HAP-1 (cell line): ENCODE measurements at regions not wholly inside any gene's neighbourhood (a gene's known extent, or its start where the extent isn't known, plus 50 kb on each side); places are given as distances from the start of the nearest gene placed in this dataset.

Experiments
- DNase-seq, 2 experiments: peaks; one replicate each; pipeline ENCODE4 v3.0.0-alpha.2; 2016 to 2020; ENCODE audit warnings: low spot score in 2 of 2
- H3K27me3 ChIP-seq: fragments of 250-450 bp; sonication (Bioruptor Pico); 2 replicates; pipeline ENCODE4 v1.5.1; 2020; ENCODE audit warnings: low read depth, mild to moderate bottlenecking, moderate library complexity
- H3K36me3 ChIP-seq: fragments of 250-450 bp; sonication (Bioruptor Pico); replicated peaks from 2 replicates; pipeline ENCODE4 v1.5.1; 2020; ENCODE audit warnings: mild to moderate bottlenecking
- H3K4me1 ChIP-seq: fragments of 250-450 bp; sonication (Bioruptor Pico); 2 replicates; pipeline ENCODE4 v1.5.1; 2020; ENCODE audit warnings: mild to moderate bottlenecking
- H3K4me3 ChIP-seq: fragments of 250-450 bp; sonication (Bioruptor Pico); 2 replicates; pipeline ENCODE4 v1.5.1; 2020; ENCODE audit warnings: mild to moderate bottlenecking, moderate library complexity
- H3K9me3 ChIP-seq: fragments of 250-450 bp; sonication (Bioruptor Pico); 2 replicates; pipeline ENCODE4 v1.5.1; 2020; ENCODE audit warnings: mild to moderate bottlenecking, moderate library complexity
- in situ Hi-C: fragments of 300-500 bp; cut with MboI; formaldehyde crosslinking; loops from 3 replicates; pipeline ENCODE4 v1.14.3; 2020; ENCODE audit warnings: low sequenced_read_pairs, inconsistent platforms, mixed read lengths

- in situ Hi-C loops = no loop called here
- H3K27me3 ChIP-seq = no peaks in the 10 kb centered on the region
- H3K9me3 ChIP-seq = no peaks in the 10 kb centered on the region
- no peak overlapping the region for H3K4me3 ChIP-seq
- H3K36me3 ChIP-seq = no peaks in the 10 kb centered on the region
- no peak for DNase-seq
- H3K4me1 ChIP-seq = no peaks in the 10 kb centered on the region
Measured at GRCh38 chr1:222028676-222029075, 286.8 kb upstream of the DUSP10 start.

- Histone ChIP-seq H3K36me3 (no peaks in the 10 kb centered on the region), H3K27me3 (no peaks in the 10 kb centered on the region), H3K4me3 (no peak overlapping the region), H3K9me3 (no peaks in the 10 kb centered on the region), H3K4me1 (no peaks in the 10 kb centered on the region)
- DNase-seq = no peak
- in situ Hi-C loops = no loop called here
Measured at GRCh38 chr1:222028116-222028515, 286.2 kb upstream of the DUSP10 start.

DNA sequence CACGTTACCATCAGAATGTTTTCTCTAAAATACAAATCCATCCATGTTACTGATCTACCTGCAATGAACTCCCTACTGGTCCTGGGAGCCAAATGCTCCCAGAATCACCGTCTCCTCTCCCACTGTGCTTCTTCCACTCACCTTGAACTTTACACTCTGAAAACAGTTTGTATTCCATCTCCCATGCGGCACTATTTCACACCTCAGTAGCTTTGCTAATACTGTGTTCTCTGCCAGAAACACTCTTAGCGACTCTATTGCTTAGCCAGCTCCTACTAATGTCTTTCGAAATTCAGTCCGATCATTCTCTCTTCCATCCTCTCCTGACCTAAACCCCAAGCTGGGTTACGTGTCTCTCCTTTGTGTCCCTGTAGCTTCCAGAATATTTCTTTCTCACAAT lies 284.4 kb upstream of the DUSP10 start:
- Histone ChIP-seq H3K36me3 (no peaks in the 10 kb centered on the region), H3K4me3 (no peak overlapping the region), H3K27me3 (no peaks in the 10 kb centered on the region), H3K9me3 (no peaks in the 10 kb centered on the region), H3K4me1 (no peaks in the 10 kb centered on the region)
- in situ Hi-C loops = no loop called here
- DNase-seq = no peak

GRCh38 chr1:222023025-222023424 lies 281.1 kb upstream of the DUSP10 start:
- H3K27me3 ChIP-seq = no peaks in the 10 kb centered on the region

GRCh38 chr1:222021129-222021528 lies 279.2 kb upstream of the DUSP10 start:
- Histone ChIP-seq H3K9me3 (no peaks in the 10 kb centered on the region), H3K4me3 (no peak overlapping the region), H3K27me3 (no peaks in the 10 kb centered on the region), H3K36me3 (no peaks in the 10 kb centered on the region), H3K4me1 (no peaks in the 10 kb centered on the region)
- in situ Hi-C loops = no loop called here
- no peak for DNase-seq

More at GRCh38 chr1:222023025-222023424, 281.1 kb upstream of the DUSP10 start:
- Histone ChIP-seq H3K36me3 (no peaks in the 10 kb centered on the region), H3K4me3 (no peak overlapping the region), H3K9me3 (no peaks in the 10 kb centered on the region), H3K4me1 (no peaks in the 10 kb centered on the region)
- in situ Hi-C loops = no loop called here
- no peak for DNase-seq

DNA sequence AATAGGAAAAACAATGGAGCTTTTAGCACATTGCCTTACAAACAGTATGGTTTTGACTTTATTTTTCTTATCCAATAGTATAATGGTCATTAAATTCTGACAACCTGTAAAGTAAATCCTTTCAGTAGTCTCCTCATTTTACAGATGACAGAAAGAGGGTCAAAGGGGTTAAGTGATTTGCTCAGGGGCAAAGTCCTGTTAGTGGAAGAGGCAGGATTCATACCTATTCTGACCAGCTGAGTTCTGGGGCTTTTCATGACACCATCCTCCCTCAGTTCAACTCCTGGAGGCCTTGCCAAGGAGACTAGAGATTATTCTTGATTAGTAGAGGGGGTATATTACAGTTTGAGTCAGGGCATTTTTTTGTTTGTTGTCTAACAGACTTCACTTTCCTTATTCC lies 278.7 kb upstream of the DUSP10 start:
- Histone ChIP-seq H3K9me3 (no peaks in the 10 kb centered on the region), H3K4me3 (no peak overlapping the region), H3K27me3 (no peaks in the 10 kb centered on the region), H3K4me1 (no peaks in the 10 kb centered on the region), H3K36me3 (no peaks in the 10 kb centered on the region)
- no peak for DNase-seq
- in situ Hi-C loops = no loop called here

- Histone ChIP-seq H3K27me3 (no peaks in the 10 kb centered on the region), H3K9me3 (no peaks in the 10 kb centered on the region), H3K4me1 (no peaks in the 10 kb centered on the region), H3K36me3 (no peaks in the 10 kb centered on the region), H3K4me3 (no peak overlapping the region)
- no peak for DNase-seq
- in situ Hi-C loops = no loop called here
Measured at GRCh38 chr1:222019029-222019428, 277.1 kb upstream of the DUSP10 start.

- Histone ChIP-seq H3K27me3 (no peaks in the 10 kb centered on the region), H3K4me1 (no peaks in the 10 kb centered on the region), H3K4me3 (no peak overlapping the region), H3K9me3 (no peaks in the 10 kb centered on the region), H3K36me3 (no peaks in the 10 kb centered on the region)
- in situ Hi-C loops = no loop called here
- no peak for DNase-seq
Measured at GRCh38 chr1:222018041-222018440, 276.2 kb upstream of the DUSP10 start.

GRCh38 chr1:222015686-222016085 lies 273.8 kb upstream of the DUSP10 start:
- in situ Hi-C loops = no loop called here
- H3K4me1 ChIP-seq = no peaks in the 10 kb centered on the region
- no peak overlapping the region for H3K4me3 ChIP-seq
- no peaks in the 10 kb centered on the region for H3K9me3 ChIP-seq
- H3K27me3 ChIP-seq = no peaks in the 10 kb centered on the region
- no peak for DNase-seq
- no peaks in the 10 kb centered on the region for H3K36me3 ChIP-seq

GRCh38 chr1:222014001-222014400 lies 272.1 kb upstream of the DUSP10 start:
- no peaks in the 10 kb centered on the region for H3K9me3 ChIP-seq
- in situ Hi-C loops = no loop called here
- H3K4me1 ChIP-seq = no peaks in the 10 kb centered on the region
- no peak for DNase-seq
- H3K36me3 ChIP-seq = no peaks in the 10 kb centered on the region
- H3K27me3 ChIP-seq = no peaks in the 10 kb centered on the region
- no peak overlapping the region for H3K4me3 ChIP-seq

DNA sequence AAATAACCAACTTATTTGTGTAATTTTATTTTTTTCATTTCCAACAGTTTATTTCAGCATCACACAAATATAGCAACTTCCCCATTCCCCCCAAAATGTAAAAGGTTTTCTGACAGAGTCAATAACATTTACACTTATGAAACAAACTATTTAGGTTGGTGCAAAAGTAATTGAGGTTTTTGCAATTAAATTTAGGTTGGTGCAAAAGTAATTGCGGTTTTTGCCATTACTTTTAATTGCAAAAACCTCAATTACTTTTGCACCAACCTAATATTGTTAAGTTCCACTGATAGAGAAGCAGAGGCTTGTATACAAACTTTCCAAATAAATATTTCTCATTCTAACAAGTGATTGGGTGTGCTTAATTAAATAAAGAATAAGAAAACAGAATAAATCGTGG lies 270.9 kb upstream of the DUSP10 start:
- in situ Hi-C loops = no loop called here
- Histone ChIP-seq H3K36me3 (no peaks in the 10 kb centered on the region), H3K9me3 (no peaks in the 10 kb centered on the region), H3K27me3 (no peaks in the 10 kb centered on the region), H3K4me3 (no peak overlapping the region), H3K4me1 (no peaks in the 10 kb centered on the region)
- DNase-seq = no peak

GRCh38 chr1:222010306-222010705 lies 268.4 kb upstream of the DUSP10 start:
- Histone ChIP-seq H3K4me1 (no peaks in the 10 kb centered on the region), H3K9me3 (no peaks in the 10 kb centered on the region), H3K4me3 (no peak overlapping the region), H3K36me3 (no peaks in the 10 kb centered on the region), H3K27me3 (no peaks in the 10 kb centered on the region)
- DNase-seq = no peak
- in situ Hi-C loops = no loop called here

- in situ Hi-C loops = no loop called here
- H3K4me3 ChIP-seq = no peak overlapping the region
- no peaks in the 10 kb centered on the region for H3K36me3 ChIP-seq
- DNase-seq = peak; percentile 11 to 32
- no peaks in the 10 kb centered on the region for H3K9me3 ChIP-seq
- no peaks in the 10 kb centered on the region for H3K4me1 ChIP-seq
- peaks cover 4% of the 10 kb centered on the region; the same call in 1 of the 2 replicates for H3K27me3 ChIP-seq
Measured at GRCh38 chr1:222009105-222009730, 267.3 kb upstream of the DUSP10 start.

DNA sequence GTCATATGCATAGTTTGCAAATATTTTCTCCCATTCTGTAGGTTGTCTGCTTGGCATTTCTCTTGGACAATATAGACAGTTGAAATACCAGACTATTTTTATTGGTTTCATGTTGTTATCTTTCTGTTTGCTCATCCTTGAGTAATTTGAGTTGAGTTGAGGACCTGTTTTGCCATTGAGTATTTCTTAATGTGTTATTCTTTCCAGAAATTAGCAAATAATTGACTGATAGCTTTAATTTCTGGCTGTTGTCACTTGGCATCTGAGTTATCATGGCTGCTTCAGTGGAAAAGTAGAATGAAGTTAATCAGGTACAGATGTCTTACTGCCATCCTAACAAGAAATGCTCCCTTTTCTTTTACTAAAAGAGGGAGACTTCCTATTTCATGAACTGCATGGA lies 264.8 kb upstream of the DUSP10 start:
- Histone ChIP-seq H3K27me3 (peaks cover 4% of the 10 kb centered on the region; the same call in 1 of the 2 replicates), H3K36me3 (no peaks in the 10 kb centered on the region), H3K9me3 (no peaks in the 10 kb centered on the region), H3K4me1 (no peaks in the 10 kb centered on the region), H3K4me3 (no peak overlapping the region)
- in situ Hi-C loops = no loop called here
- DNase-seq = no peak

- no peaks in the 10 kb centered on the region for H3K36me3 ChIP-seq
- in situ Hi-C loops = no loop called here
- no peaks in the 10 kb centered on the region for H3K4me1 ChIP-seq
- H3K4me3 ChIP-seq = no peak overlapping the region
- peaks cover 4% of the 10 kb centered on the region; the same call in 1 of the 2 replicates for H3K27me3 ChIP-seq
- H3K9me3 ChIP-seq = no peaks in the 10 kb centered on the region
- DNase-seq = no peak
Measured at GRCh38 chr1:222004784-222005183, 262.9 kb upstream of the DUSP10 start.
